ENCODE measurements at regions not wholly inside any gene's neighbourhood (a gene's known extent, or its start where the extent isn't known, plus 50 kb on each side); places are given as distances from the start of the nearest gene placed in this dataset.

- DNase-seq (ENCODE audit: low spot score): no peak
Measured at GRCh38 chr2:56444339-56444738, 260.5 kb downstream of the CCDC85A start.

DNA sequence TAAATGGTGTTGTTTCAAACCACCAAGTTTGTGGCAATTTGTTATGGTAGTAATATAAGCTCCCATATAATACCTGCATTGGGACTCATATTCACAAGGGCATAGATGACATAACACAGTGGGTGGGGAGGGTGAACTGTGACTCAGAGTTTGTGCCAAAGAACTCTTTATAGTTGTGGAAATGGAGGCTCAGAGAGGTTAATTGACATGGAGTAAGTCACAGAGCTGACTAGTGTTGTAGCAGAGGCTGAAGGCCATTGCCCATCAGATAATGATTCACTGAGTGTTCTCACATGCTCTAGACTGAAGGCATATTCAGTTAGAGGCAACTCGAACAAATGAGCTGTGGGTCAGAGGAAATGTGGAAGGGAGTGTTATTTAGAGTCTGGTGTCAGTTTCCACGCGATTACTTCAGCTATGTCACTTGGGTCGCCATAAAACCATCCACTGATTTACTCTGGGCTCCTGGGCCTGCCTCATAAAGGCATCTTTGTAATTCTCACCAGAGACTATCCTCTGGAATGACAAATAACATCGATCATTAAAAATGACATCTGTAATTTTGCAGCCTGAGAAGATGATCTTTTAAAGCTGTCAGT lies 264.7 kb downstream of the CCDC85A start:
- no peak for DNase-seq (ENCODE audit: low spot score)

DNA sequence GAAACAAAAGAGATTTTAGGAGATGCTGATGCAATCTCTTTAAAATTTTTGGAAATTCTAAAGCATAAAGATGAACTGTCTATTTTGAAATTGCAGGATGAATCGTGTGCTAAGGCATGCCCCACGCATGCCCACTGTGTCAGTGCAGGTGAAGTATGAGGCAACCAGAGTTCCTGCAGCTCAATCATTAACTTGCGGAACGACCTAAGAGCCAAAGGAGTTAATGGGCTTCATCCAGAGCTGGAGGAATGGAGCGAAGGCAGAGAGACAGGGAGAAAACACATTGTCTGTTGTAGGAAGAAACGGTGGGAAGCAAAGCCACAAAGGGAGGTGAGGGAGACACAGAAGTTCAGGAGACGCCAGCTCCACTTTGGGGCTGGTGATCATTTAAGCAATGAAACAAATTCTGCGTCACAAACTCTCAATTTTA lies 265.2 kb downstream of the CCDC85A start:
- DNase-seq (ENCODE audit: low spot score): peak; percentile 24

GRCh38 chr2:56449449-56449860 lies 265.7 kb downstream of the CCDC85A start:
- DNase-seq (ENCODE audit: low spot score): no peak

DNA sequence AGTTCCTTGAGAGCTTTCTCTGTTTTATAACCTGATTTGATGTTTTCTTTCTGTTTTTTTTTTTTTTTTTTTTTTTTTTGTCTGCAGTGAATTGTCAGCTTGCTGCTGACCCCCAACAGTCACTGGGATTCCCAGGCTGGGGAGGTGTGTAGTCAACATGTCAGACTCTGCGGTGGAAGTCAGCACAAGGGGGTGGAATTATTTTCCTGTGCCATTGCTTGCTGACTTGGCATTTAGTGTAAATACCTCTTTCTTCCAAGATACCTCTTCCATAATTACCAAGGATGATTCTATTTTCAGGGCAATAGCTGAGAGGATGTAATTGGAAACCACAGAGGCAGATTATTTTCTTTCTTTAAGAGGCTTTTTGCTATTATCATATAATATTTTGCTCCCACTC lies 266.3 kb downstream of the CCDC85A start:
- no peak for DNase-seq (ENCODE audit: low spot score)

- DNase-seq (ENCODE audit: low spot score): no peak
Measured at GRCh38 chr2:56450772-56451171, 267.0 kb downstream of the CCDC85A start.

- no peak for DNase-seq (ENCODE audit: low spot score)
Measured at GRCh38 chr2:56455642-56456041, 271.9 kb downstream of the CCDC85A start.

DNA sequence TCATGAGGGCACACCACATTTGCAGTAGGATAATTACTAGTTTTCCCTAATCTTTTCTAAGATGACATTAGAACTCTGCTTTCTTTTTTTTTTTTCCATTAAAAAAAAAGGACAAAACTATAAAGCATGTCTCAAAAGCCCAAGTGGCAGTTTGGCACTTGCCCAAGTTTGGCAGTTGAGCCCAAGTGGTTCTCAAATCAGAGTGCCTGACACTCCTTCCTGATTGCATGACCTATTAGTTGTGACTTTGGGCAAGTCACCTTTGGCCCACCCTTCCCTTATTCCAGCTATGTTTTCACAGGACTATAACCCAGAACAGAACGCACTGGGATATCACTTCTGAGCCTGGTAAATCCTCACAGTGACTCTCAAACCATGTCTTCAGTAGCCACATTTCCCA lies 273.0 kb downstream of the CCDC85A start:
- DNase-seq (ENCODE audit: low spot score): no peak

DNA sequence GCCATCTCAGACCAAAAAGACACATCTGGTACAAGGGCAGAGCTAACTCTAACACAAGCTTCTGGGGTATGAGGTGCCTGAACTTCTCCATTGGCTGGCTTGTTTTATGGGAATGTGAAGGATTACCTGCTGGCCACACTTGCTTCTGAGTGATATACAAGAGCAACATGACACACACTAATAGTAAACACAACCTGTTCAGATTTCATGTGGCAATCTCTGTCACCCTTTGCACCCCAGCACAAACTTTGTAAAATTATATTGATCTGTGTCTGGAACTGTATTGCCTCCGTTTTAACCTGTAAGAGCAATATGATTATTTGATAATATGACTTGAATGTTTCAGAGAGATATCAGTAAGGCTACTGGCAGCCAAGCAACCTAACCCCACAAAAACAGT lies 276.7 kb downstream of the CCDC85A start:
- no peak for DNase-seq (ENCODE audit: low spot score)

DNA sequence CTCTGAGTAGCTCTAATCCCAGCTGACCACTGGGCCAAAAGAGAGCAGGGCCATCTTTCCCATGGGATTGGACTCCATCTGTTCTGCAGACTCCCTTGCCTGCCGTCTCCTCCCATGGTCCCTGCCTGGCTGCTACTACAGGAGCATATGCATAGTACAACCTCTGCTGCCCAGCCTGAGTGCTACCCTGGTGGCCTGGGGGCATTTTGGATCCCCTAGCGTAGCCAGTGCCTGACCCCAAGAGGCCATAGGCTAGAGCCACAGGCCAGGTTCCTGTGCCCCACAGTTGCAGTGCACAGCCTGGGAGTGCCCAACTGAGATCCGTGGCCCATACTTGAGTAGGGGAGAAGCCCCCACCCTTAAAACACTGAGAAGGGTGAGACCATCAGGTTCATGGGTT lies 280.3 kb downstream of the CCDC85A start:
- DNase-seq (ENCODE audit: low spot score): no peak

DNA sequence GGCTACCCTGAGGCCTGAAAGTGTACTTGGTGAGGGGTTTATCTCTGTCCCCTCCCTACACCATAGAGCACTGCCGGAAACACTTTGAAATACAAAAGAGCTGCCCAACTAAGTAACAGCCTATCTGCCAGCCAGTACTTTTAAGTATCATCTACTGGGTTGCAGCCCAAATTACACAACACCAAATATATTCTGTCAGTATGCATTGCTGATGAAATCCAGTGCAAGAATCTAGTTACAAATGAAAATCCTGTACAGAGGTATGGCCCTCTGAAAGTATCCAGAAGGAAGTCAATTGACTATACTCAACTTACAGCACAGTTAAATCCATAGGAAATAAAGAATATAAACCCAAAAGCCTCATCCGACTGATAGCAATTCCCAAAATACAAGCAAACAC lies 280.8 kb downstream of the CCDC85A start:
- no peak for DNase-seq (ENCODE audit: low spot score)

DNA sequence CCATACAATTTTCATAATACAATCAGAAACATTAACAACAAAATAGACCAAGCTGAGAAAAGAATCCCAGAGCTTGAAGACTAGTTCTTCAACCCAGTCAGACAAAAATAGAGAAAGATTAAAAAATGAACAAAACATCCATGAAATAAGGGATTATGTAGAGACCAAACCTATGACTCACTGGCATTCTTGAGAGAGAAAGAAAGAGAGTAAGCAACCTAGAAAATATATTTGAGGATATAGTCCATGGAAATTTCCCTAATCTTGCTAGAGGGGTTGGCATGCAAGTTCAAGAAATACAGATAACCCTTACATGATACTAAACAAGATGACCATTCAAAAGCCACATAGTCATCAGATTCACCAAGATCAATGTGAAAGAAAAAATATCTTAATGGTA lies 281.7 kb downstream of the CCDC85A start:
- no peak for DNase-seq (ENCODE audit: low spot score)

- DNase-seq (ENCODE audit: low spot score): no peak
Measured at GRCh38 chr2:56473524-56473923, 289.7 kb downstream of the CCDC85A start.

- DNase-seq (ENCODE audit: low spot score): no peak
Measured at GRCh38 chr2:56474412-56475158, 290.8 kb downstream of the CCDC85A start.

GRCh38 chr2:56475191-56475590 lies 291.4 kb downstream of the CCDC85A start:
- DNase-seq (ENCODE audit: low spot score): no peak

- DNase-seq (ENCODE audit: low spot score): no peak
Measured at GRCh38 chr2:56476509-56477071, 292.8 kb downstream of the CCDC85A start.

GRCh38 chr2:56478027-56478426 lies 294.2 kb downstream of the CCDC85A start:
- DNase-seq (ENCODE audit: low spot score): no peak

DNA sequence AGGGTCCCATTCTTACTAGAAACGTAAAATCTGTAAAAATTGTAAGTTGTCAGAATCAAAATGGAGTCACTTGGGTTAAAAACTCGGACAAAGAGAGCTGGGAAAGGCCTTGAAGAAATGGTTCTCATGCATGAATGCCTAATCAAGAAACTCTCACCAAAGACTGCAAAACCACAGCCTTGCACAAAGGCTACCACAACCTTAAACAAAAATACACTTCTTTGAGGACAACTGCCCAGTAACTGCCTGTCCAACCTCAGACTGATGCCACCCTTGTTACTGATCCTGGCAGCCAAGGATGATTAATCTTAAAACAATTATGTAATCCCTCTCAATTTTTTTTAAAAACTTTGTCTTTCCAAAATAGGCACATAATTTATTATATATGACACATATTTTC lies 299.3 kb downstream of the CCDC85A start:
- no peak for DNase-seq (ENCODE audit: low spot score)

DNA sequence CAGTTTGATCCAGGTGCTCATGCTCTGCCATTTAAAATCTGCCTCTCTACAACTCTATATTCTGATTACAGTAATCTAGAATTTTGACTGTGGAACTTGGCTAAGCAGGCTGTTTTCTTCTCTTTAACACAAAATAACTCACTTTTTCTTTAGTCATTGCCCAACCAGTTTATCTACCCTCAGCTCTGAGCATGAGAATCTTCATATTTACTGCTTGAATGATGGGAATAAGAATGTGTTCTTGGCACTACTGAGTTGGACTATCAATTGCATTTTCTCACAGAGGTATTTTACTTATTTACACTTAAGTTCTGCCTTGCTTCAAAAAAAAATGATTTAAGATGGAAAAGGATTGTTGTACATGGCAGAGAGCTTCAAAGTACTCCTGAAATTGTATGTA lies 301.1 kb downstream of the CCDC85A start:
- DNase-seq (ENCODE audit: low spot score): no peak

DNA sequence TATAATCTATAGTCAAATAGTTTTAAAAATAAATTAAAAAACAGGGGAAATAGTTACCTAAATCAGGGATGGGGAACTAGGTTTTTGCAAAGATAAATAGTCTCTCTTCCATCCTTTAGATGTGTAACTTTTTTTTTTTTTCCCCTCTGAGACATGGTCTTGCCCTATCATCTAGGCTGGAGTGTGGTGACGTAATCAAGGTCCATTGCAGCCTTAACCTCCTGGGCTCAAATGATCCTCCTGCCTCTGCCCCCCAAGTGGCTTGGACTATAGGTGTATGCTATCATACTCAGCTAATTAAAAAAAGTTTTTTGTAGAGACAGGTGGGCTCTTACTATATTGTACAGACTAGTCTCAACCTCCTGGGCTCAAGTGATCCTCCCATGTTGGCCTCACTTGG lies 316.5 kb downstream of the CCDC85A start:
- DNase-seq (ENCODE audit: low spot score): no peak

DNA sequence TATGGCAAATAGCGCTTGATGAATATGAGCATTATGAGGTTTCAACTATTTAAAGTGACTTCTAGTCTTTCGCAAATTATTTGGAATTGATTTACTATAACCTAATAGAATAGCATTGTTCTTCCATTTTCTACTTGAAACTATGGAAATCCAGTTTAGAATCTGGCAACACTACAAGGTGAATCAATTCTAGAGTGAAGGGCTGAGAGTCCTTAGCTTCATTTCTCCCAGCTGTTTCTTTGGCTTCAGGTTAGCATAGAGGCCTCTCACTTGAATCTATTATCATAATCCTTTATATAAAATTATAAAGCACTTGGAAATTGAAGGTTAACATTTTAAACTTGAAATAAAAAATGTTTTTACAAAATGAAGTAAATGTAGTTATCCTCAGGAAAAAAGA lies 318.8 kb downstream of the CCDC85A start:
- no peak for DNase-seq (ENCODE audit: low spot score)

DNA sequence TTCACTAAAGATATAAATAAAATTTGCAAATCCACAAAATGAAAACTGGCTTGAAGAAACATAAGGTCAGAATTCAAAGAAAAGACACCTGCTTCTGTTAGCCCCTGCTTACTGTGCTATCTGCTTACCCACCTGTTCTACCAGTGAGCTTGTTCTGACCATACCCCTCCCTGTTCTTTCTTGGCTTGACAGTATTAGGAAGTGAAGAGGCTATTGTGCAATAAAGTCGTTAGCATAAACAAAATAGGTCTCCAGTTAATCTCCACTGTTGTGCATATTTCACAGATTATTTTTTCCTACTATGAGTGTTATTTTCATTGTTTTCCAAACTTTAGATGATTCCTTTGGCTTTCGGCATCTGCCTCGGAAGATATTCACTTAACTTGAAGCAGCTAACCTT lies 322.1 kb downstream of the CCDC85A start:
- no peak for DNase-seq (ENCODE audit: low spot score)

GRCh38 chr2:56508662-56509061 lies 324.9 kb downstream of the CCDC85A start:
- DNase-seq (ENCODE audit: low spot score): no peak

DNA sequence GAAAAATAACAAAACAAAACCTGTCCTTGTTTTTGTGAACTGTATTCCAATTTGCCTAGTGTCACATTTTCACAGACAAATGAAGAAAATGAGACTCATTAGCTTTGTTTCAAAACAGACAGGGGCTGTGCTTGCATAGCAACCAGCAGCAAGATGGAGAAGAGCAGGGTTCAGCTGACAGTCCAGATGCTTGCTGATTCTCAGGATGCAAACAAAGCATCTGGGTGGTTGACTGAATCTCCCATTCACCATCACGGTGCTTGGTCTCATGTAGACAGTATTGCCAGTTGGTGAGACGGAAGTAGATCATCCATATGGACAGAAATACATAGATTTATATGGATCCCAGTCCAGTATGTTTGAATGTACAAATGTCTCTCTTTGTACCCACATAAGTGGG lies 326.8 kb downstream of the CCDC85A start:
- no peak for DNase-seq (ENCODE audit: low spot score)

Data from HuH-7.5 (cell line).